GM13977 (cell line): ENCODE measurements at regions not wholly inside any gene's neighbourhood (a gene's known extent, or its start where the extent isn't known, plus 50 kb on each side); places are given as distances from the start of the nearest gene placed in this dataset.

ENCODE experiments used
- DNase-seq: peaks from one replicate; pipeline ENCODE4 v3.0.0; 2012; ENCODE audit warnings: low spot score
- CTCF ChIP-seq: IDR thresholded peaks from 2 replicates; pipeline ENCODE4 v1.5.1; 2012; ENCODE audit warnings: mild to moderate bottlenecking, control low read depth; ENCODE audit not compliant: insufficient read depth; ENCODE audit errors: extremely low read depth, missing control alignments
- in situ Hi-C: fragments of 300-500 bp; cut with MboI; formaldehyde crosslinking; loops from one replicate; pipeline ENCODE4 v1.12.0; 2022; ENCODE audit warnings: low sequenced_read_pairs, low pct_unique_long_range_greater_than_20kb, mixed read lengths, inconsistent platforms; ENCODE audit not compliant: unreplicated experiment

GRCh38 chr4:151979819-151980218 lies 219.0 kb upstream of the GATB start:
- no peak for TF ChIP-seq CTCF
- DNase-seq, result no peak
- in situ Hi-C loops, result no loop called here

GRCh38 chr4:151968643-151969042 lies 207.8 kb upstream of the GATB start:
- in situ Hi-C loops, result no loop called here
- TF ChIP-seq CTCF, result no peak
- no peak for DNase-seq

- no peak for TF ChIP-seq CTCF
- no peak for DNase-seq
- in situ Hi-C loops, result no loop called here
These were observed 206.3 kb upstream of the GATB start for GRCh38 chr4:151967074-151967473.

- TF ChIP-seq CTCF, result no peak
- in situ Hi-C loops, result no loop called here
- no peak for DNase-seq
These were observed 201.5 kb upstream of the GATB start for GRCh38 chr4:151962138-151962823.

- DNase-seq, result no peak
- in situ Hi-C loops, result no loop called here
- TF ChIP-seq CTCF, result no peak
These were observed 200.6 kb upstream of the GATB start for GRCh38 chr4:151961456-151961855.

GRCh38 chr4:151960449-151961230 lies 199.8 kb upstream of the GATB start:
- no peak for TF ChIP-seq CTCF
- no peak for DNase-seq
- in situ Hi-C loops, result no loop called here
